Astrocyte (in vitro differentiated cells and primary cell): ENCODE measurements at regions not wholly inside any gene's neighbourhood (a gene's known extent, or its start where the extent isn't known, plus 50 kb on each side); places are given as distances from the start of the nearest gene placed in this dataset.

Experiments used
- DNase-seq: peaks from one replicate; pipeline ENCODE4 v3.0.0-alpha.2; 2010; ENCODE audit warnings: low read depth
- FAIRE-seq: peaks from 2 replicates; lab custom pipeline; 2011; peaks lifted over from hg19 to GRCh38; lab: Jason Lieb, UNC
- H2AFZ ChIP-seq: 2 replicates; pipeline ENCODE4 v1.6.0; 2012; ENCODE audit warnings: low read depth, low read length, inconsistent platforms
- H3K27ac ChIP-seq: 2 replicates; pipeline ENCODE4 v1.5.1; 2011; ENCODE audit warnings: low read depth, low read length, inconsistent platforms
- H3K27me3 ChIP-seq: 2 replicates; pipeline ENCODE4 v1.6.0; 2011; ENCODE audit warnings: low read length, inconsistent platforms; ENCODE audit not compliant: insufficient read depth
- H3K36me3 ChIP-seq: 2 replicates; pipeline ENCODE4 v1.5.1; 2011; ENCODE audit warnings: low read length, inconsistent platforms; ENCODE audit not compliant: insufficient read depth
- H3K4me1 ChIP-seq: 2 replicates; pipeline ENCODE4 v1.5.1; 2011; ENCODE audit warnings: low read length, inconsistent platforms; ENCODE audit not compliant: insufficient read depth
- H3K4me2 ChIP-seq: 2 replicates; pipeline ENCODE4 v1.6.0; 2012; ENCODE audit warnings: low read length, inconsistent platforms
- H3K4me3 ChIP-seq: 2 replicates; pipeline ENCODE4 v1.5.1; 2011; ENCODE audit warnings: low read depth, mild to moderate bottlenecking, low read length, inconsistent platforms; ENCODE audit not compliant: insufficient read depth
- H3K79me2 ChIP-seq: 2 replicates; pipeline ENCODE4 v1.6.0; 2012; ENCODE audit warnings: mild to moderate bottlenecking, low read length, inconsistent platforms; ENCODE audit not compliant: insufficient read depth
- H3K9ac ChIP-seq: 2 replicates; pipeline ENCODE4 v1.6.0; 2012; ENCODE audit warnings: mild to moderate bottlenecking, low read length, inconsistent platforms
- H3K9me3 ChIP-seq: 2 replicates; pipeline ENCODE4 v1.5.1; 2012; ENCODE audit warnings: low read depth, mild to moderate bottlenecking, low read length, inconsistent platforms; ENCODE audit not compliant: insufficient read depth
- H4K20me1 ChIP-seq: 2 replicates; pipeline ENCODE4 v1.6.0; 2012; ENCODE audit warnings: low read length, inconsistent platforms; ENCODE audit not compliant: insufficient read depth
- H3K27ac Mint-ChIP-seq: one replicate; pipeline ENCODE4 v1.8.0; 2021; ENCODE audit warnings: mild to moderate bottlenecking, mixed read lengths; ENCODE audit not compliant: unreplicated experiment
- H3K27me3 Mint-ChIP-seq: one replicate; pipeline ENCODE4 v1.8.0; 2021; ENCODE audit warnings: low read depth, mixed read lengths; ENCODE audit not compliant: unreplicated experiment
- H3K36me3 Mint-ChIP-seq: one replicate; pipeline ENCODE4 v1.8.0; 2021; ENCODE audit warnings: low read depth, mixed read lengths; ENCODE audit not compliant: unreplicated experiment
- H3K4me1 Mint-ChIP-seq: one replicate; pipeline ENCODE4 v1.8.0; 2021; ENCODE audit warnings: low read depth, mixed read lengths; ENCODE audit not compliant: unreplicated experiment
- H3K4me3 Mint-ChIP-seq: one replicate; pipeline ENCODE4 v1.8.0; 2021; ENCODE audit warnings: mild to moderate bottlenecking, moderate library complexity, mixed read lengths; ENCODE audit not compliant: unreplicated experiment
- H3K9me3 Mint-ChIP-seq: one replicate; pipeline ENCODE4 v1.8.0; 2021; ENCODE audit warnings: mild to moderate bottlenecking, mixed read lengths; ENCODE audit not compliant: unreplicated experiment
- EZH2 ChIP-seq: IDR thresholded peaks from 2 replicates; pipeline ENCODE4 v1.6.1; 2012; ENCODE audit warnings: mild to moderate bottlenecking, low read length, inconsistent platforms; ENCODE audit not compliant: insufficient read depth
- TF ChIP-seq, protein P1 (sequence below): IDR thresholded peaks from 2 replicates; pipeline ENCODE4 v1.5.1; 2011; ENCODE audit warnings: low read depth, mild to moderate bottlenecking, inconsistent platforms, low read length, moderate library complexity; ENCODE audit not compliant: insufficient read depth

DNA sequence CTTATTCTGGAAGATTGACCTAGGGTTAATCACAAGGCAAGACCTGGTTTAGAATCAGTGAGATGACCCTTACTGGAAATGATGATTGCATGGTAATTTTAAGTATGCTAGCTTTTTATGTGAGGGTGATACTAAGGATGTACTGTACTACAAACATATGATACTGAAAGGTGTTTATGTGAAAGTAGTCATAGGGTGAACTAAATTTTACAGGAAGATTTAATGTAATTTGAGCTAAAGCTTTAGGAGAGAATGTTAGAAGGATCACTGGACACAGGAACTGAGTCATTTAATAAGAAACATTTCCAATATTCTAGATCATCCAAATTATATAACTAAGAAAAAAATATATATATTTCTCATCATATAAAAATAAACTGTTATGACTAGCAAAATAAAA is 197.2 kb downstream of the COX7C start:
- Histone ChIP-seq H3K4me2 (no peak overlapping the region), H3K27ac (no peak overlapping the region), H3K79me2 (no peaks in the 10 kb centered on the region), H3K9ac (no peak overlapping the region), H3K9me3 (no peaks in the 10 kb centered on the region), H4K20me1 (no peaks in the 10 kb centered on the region), H3K4me3 (no peak overlapping the region), H3K4me1 (no peaks in the 10 kb centered on the region), H3K27me3 (no peaks in the 10 kb centered on the region), H3K36me3 (no peaks in the 10 kb centered on the region), H2AFZ (no peak overlapping the region)
- no peak for FAIRE-seq
- no peak overlapping the region for H3K4me3 Mint-ChIP-seq
- TF ChIP-seq, protein P1, sequence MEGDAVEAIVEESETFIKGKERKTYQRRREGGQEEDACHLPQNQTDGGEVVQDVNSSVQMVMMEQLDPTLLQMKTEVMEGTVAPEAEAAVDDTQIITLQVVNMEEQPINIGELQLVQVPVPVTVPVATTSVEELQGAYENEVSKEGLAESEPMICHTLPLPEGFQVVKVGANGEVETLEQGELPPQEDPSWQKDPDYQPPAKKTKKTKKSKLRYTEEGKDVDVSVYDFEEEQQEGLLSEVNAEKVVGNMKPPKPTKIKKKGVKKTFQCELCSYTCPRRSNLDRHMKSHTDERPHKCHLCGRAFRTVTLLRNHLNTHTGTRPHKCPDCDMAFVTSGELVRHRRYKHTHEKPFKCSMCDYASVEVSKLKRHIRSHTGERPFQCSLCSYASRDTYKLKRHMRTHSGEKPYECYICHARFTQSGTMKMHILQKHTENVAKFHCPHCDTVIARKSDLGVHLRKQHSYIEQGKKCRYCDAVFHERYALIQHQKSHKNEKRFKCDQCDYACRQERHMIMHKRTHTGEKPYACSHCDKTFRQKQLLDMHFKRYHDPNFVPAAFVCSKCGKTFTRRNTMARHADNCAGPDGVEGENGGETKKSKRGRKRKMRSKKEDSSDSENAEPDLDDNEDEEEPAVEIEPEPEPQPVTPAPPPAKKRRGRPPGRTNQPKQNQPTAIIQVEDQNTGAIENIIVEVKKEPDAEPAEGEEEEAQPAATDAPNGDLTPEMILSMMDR: no peak
- TF ChIP-seq EZH2: no peak
- no peak for DNase-seq
- no peaks in the 10 kb centered on the region for H3K36me3 Mint-ChIP-seq
- no peaks in the 10 kb centered on the region for H3K9me3 Mint-ChIP-seq
- H3K4me1 Mint-ChIP-seq: no peaks in the 10 kb centered on the region
- H3K27ac Mint-ChIP-seq: no peak overlapping the region
- no peaks in the 10 kb centered on the region for H3K27me3 Mint-ChIP-seq

DNA sequence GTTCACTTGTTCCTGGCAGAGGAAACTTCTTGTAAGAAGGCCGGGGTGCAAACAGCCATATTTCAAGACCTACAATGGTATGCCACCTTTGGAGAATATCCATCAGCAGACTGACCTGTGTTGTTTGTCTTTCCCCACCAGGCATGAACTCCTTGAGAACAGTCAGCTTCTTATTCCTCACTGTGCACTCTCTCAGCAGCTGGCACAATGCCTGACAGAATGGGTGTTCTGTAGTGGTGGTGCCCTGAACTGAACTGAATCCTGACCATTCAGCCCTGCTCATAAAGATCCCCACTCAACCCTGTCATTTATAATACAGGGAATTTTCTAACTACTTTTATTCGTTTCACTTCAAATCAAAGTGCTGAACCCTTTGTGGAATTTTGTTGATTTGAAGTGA is 206.9 kb downstream of the COX7C start:
- H3K36me3 ChIP-seq: no peaks in the 10 kb centered on the region

DNA sequence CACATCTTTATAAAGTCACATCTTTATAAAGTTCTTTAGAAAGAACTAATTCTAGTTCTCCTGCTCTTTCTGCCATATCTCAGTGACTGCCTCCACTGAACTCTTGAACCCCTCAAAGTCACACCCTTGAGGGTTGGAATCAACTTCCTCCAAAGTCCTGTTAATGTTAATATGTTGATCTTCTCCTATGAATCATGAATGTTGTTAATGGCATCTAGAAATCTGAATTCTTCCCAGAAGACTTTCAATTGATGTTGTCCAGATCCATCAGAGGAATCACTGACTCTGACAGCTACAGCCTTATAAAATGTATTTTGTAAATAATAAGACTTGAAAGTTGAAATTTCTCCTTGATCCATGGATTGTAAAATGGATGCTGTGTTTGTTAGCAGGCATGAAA is 213.4 kb downstream of the COX7C start:
- DNase-seq (no peak), FAIRE-seq (no peak)
- Mint-ChIP-seq H3K4me3 (no peak overlapping the region), H3K27ac (no peak overlapping the region), H3K9me3 (peaks cover 5% of the 10 kb centered on the region), H3K4me1 (no peaks in the 10 kb centered on the region), H3K36me3 (peaks cover 3% of the 10 kb centered on the region), H3K27me3 (no peaks in the 10 kb centered on the region)
- Histone ChIP-seq H3K9ac (no peak overlapping the region), H3K9me3 (no peaks in the 10 kb centered on the region), H3K27me3 (no peaks in the 10 kb centered on the region), H2AFZ (no peak overlapping the region), H4K20me1 (no peaks in the 10 kb centered on the region), H3K79me2 (no peaks in the 10 kb centered on the region), H3K36me3 (no peaks in the 10 kb centered on the region), H3K27ac (no peak overlapping the region), H3K4me3 (no peak overlapping the region), H3K4me1 (no peaks in the 10 kb centered on the region), H3K4me2 (no peak overlapping the region)
- TF ChIP-seq, protein P1: no peak
- no peak for TF ChIP-seq EZH2

More for the DNA sequence above, 206.9 kb downstream of the COX7C start:
- TF ChIP-seq EZH2: no peak
- TF ChIP-seq, protein P1: no peak
- no peaks in the 10 kb centered on the region for H3K36me3 Mint-ChIP-seq
- Histone ChIP-seq H3K4me1 (no peaks in the 10 kb centered on the region), H3K9ac (no peak overlapping the region), H2AFZ (no peak overlapping the region), H3K4me3 (no peak overlapping the region), H3K9me3 (no peaks in the 10 kb centered on the region), H3K79me2 (no peaks in the 10 kb centered on the region), H4K20me1 (no peaks in the 10 kb centered on the region), H3K4me2 (no peak overlapping the region), H3K27ac (no peak overlapping the region), H3K27me3 (no peaks in the 10 kb centered on the region)
- no peaks in the 10 kb centered on the region for H3K27me3 Mint-ChIP-seq
- H3K9me3 Mint-ChIP-seq: no peaks in the 10 kb centered on the region
- no peak overlapping the region for H3K27ac Mint-ChIP-seq
- H3K4me1 Mint-ChIP-seq: no peaks in the 10 kb centered on the region
- DNase-seq (no peak), FAIRE-seq (no peak)
- no peak overlapping the region for H3K4me3 Mint-ChIP-seq
